HG02973 (cell line): ENCODE measurements at regions not wholly inside any gene's neighbourhood (a gene's known extent, or its start where the extent isn't known, plus 50 kb on each side); places are given as distances from the start of the nearest gene placed in this dataset.
"Not testable (repeated sequence)": the region's sequence is repeated elsewhere in the genome, so short reads cannot be mapped to it uniquely, and the experiment has no call there.

ENCODE experiments used
- ATAC-seq: cut with Tn5 transposase; IDR thresholded peaks from one replicate; pipeline ENCODE4 v1.9.1; 2021; ENCODE audit warnings: moderate library complexity; ENCODE audit not compliant: unreplicated experiment

- ATAC-seq, result no peak
Measured at GRCh38 chr13:87736849-87737385, 65.7 kb downstream of the SLITRK5 start.

- no peak for ATAC-seq
Measured at GRCh38 chr13:87754097-87754496, 82.9 kb downstream of the SLITRK5 start.

DNA sequence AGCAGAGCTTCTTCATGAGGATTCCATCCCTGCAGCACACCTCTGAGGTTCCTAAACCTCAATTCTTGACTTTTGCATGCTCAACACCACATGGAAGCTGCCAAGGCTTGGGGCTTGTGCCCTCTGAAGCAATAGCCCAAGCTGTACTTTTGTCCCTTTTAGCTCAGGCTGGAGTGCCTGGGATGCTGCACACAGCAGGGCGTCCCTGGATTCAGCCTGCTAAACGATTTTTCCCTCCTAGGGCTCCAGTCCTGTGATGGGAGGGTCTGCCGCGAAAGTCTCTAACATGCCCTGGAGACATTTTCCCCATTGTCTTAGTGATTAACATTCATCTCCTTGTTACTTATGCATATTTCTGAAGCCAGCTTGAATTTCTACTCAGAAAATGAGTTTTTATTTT lies 98.3 kb downstream of the SLITRK5 start:
- ATAC-seq, result no peak

DNA sequence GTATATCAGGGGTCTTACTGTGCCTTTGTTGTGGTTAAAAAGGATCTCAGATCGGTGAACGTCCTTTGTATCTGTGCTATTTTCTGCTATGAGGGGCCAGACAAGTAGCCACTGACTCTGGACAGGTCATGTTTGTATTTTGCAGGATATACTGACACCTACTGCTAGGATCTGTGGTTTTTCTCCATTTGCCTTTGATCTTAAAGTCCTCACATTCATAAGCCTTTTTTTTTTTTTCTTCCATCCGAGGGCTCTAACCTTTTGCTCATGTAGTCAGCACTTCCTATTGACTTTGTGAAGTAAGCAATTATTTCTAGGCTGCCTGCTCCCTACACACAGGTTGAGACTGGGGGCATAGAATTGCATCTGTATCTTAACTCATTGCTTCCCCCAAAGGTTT lies 106.2 kb downstream of the SLITRK5 start:
- ATAC-seq, result no peak

- ATAC-seq, result no peak
Measured at GRCh38 chr13:87778128-87778527, 107.0 kb downstream of the SLITRK5 start.

GRCh38 chr13:87779426-87779825 lies 108.3 kb downstream of the SLITRK5 start:
- no peak for ATAC-seq

DNA sequence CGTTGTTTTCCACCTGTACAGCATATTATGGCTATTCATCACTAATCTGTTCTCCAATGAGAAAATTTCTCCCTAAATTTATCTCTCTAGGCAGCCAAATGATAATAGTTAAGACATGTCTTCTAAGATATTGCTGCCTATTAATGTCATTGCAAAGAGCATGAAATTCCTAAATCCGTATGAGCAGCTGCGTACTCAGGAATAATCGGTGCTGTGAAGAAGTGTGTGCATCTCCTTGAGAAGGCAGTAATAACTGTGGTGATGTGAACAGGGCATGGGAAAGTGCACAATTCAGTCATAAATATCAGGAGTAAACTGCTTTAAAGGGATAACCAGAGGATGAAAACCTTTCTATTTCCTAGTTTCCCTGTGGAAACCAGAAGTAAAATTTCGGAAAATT lies 112.2 kb downstream of the SLITRK5 start:
- ATAC-seq, result no peak

DNA sequence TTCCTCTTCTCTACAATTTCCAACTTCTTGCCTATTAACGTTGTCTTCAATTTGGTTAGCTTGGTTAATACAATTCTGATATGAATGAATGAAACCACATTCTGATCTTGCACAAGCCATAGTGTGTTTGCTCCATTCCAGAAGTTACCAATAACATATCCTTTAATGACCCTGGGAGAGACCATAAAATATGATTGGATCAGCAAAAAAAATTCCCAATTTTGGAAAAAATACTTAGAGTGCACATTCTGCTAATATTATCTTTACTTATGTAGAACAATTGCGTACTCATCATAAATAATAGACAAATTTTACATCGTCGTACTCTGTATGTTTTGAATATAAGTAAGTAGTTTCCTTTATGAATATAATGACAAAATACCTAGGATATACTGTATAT lies 117.2 kb downstream of the SLITRK5 start:
- ATAC-seq, result no peak

DNA sequence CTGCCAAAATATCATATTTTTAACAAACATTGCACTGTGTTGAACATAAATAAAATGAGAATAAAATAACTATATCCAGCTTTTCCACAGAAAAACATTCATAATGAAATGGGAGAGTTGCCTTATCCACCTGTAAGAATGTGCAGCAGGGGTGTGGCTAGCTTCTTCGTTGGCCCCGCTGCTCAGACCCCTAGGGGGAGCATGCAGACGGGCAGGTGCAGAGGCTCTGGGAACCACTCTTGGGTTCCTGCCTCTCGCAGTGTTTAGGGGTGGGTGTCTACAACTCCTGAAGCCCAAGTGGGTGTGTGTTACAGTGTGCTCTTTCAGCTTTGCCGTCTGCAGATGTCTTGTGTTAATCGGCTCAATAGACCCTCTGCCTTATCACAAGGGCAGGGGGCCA lies 121.7 kb downstream of the SLITRK5 start:
- ATAC-seq, result no peak

DNA sequence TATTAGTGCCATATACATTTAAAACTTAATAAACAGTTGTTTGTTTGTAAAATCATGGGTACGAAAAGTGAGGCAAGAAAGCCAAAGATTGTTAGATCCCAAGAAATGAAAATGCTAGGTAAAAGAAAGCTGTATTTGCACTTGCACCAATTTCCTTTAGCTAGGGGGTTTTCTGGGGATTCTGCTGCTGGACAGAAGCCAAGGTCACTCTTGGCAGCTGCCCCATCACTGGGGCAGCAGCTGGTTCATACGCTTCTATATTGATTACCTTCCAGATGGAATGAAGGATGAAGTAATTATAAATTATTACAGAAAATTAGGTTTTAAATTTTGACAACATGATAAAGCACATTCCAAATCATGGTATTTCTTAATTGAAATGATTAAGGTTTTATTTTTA lies 127.4 kb downstream of the SLITRK5 start:
- ATAC-seq, result no peak

DNA sequence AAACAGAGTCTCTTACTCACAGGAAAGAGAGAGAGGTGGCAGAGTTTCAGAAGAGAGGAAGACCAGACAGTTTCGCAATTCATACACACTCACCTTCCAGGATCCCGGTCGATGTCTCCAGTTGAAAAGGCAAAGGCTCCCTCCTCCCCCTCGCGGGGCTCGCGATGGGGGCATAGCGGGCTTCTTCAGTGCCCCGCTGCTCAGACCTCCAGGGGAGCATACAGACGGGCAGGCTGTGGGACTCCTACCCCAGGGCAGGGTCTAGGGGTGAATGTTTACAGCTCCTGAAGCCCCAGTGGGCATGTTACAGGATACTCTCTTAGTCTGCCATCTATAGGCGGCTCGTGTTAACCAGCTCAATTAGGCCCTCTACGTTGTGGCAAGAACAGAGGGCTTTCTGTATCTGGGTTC lies 139.2 kb downstream of the SLITRK5 start:
- ATAC-seq, result no peak

DNA sequence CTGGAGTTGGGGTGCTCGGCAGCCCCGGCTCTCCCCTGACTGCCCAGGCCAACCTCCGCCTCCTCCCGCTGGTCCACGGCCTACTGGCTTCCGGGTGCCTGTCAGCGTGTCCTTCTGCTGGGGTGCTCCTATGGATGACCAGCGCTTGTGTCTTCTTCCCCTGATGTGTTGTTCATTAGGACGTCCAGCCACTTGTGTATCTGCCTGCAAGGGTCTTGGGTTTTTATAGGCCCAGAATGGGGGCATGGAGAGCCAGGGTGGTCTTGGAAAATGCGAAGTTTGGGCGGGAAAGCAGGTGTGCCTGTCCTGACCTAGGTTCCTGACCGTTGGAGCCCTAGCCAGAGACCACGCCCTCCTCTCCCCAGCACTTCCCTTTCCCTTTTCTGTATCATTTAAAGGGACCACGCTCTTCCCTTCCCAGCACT lies 139.8 kb downstream of the SLITRK5 start:
- no peak for ATAC-seq

DNA sequence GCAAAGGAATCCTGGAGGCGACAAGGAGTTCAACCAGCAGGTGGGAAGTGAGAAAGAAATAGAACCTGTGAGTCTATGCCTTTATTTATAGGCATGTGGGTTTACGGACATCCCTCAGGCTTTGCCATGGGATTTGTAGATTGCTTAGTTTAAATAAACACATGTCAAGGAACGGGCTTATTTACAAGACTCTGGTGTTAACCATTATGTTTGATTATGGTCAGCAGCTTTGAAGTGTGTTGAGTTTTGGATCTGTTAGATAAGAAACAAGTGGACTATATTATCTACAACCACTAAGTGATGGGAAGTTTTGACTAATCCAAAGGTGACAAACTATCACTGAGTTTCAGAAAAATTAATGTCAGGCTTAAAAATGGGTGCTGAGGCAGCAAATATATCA lies 143.2 kb downstream of the SLITRK5 start:
- no peak for ATAC-seq

GRCh38 chr13:87820241-87820640 lies 149.1 kb downstream of the SLITRK5 start:
- ATAC-seq, result no peak

DNA sequence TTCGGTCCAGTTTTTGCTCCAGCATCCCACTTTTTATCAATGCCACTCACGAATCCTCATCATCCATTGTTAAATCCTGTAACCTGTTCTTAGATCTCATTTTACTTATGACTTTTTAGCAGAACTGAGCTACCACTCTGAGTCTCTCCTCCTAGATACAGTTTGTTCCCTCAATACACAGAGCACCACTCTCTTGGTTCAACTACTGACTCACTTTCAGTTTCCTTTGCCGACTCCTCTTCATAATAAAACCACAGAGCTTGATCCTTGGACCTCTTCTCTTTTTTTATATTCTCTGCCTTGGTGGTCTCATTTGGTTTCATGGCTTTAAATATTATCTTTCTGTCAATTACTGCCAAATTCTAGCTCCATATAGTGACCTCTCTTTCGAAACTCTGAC lies 150.3 kb downstream of the SLITRK5 start:
- no peak for ATAC-seq

DNA sequence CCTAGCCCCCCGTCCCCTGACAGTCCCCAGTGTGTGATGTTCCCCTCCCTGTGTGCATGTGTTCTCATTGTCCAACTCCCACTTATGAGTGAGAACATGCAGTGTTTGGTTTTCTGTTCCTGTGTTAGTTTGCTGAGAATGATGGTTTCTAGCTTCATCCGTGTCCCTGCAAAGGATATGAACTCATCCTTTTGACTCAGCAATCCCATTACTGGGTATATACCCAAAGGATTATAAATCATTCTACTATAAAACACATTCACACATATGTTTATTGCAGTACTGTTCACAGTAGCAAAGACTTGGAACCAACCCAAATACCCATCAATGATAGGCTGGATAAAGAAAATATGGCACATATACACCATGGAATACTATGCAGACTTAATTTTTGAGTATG lies 155.1 kb downstream of the SLITRK5 start:
- not testable (repeated sequence) for ATAC-seq

DNA sequence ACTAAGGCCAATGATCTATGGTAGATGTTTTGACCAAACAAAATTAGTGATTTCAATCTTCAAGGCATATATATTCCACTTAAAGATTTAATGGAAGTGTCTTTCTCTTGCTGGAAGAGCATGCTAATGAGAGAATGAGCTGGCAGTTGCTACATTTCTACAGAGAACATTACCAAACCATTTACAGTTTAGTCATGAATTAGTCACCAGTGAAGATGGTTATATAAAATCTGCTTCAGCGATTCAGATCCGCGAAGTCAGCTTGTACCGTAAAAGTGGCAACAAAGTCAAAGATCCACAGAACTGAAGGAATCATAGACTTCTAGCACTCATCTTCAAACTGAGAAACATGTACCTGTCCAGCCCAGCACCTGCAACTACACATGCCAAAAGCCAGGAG lies 156.3 kb downstream of the SLITRK5 start:
- no peak for ATAC-seq

DNA sequence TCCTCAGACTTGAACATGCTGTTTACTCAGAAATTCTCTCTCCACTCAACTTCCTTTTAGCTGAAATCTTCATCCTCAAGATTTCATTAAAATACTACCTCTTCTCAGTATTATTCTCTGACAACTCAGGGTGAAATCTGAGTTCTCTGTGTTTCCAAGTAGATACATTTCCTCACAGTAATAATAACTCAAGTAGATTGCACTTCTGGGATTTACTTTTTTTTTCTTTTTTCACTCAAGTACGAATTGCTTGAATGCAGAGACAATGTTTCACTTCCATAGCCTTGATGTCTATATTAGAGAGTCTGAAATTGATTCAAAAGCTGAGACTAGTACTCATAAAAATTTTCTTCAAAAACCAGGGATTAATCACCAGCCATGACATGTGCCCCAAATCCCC lies 166.4 kb downstream of the SLITRK5 start:
- no peak for ATAC-seq

DNA sequence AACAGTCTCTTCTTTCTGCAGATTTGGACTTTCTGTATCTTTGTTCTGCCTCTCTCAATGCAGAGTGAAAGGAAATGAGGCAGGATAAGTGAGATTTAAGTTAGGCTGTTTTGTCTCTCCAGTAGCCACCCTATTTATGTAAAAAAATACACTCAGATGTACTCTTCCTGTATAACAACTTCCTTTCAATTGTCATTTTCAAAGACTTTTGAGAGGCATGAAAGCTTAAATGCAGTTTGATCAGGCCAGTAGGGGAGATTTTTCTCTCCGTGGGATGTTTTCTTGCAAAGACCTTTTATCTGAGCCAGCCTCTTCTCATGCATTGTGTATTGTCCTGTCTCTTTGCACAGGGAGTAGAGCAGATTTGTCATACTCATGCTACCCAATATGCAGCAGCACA lies 166.8 kb downstream of the SLITRK5 start:
- ATAC-seq, result no peak

DNA sequence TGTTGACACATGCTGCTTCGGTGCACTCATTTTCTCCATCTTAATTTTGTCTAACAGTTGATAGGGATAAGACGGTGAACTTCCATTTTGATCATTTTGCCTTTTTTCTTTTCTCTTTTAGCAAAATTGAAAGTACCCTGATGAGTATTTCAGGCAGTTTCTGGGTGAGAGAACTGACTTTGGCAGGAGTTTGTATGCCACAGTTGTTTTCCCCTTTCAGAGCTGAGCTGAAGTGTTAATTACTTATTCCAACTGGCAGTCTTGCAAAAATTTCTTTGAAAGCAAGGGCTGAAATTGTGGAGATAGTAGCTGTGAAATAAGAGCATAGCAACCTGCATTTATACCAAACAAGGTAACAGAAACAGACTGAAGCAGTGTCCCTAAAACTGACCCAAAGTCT lies 180.2 kb downstream of the SLITRK5 start:
- ATAC-seq, result no peak

GRCh38 chr13:87855553-87855952 lies 184.4 kb downstream of the SLITRK5 start:
- no peak for ATAC-seq

DNA sequence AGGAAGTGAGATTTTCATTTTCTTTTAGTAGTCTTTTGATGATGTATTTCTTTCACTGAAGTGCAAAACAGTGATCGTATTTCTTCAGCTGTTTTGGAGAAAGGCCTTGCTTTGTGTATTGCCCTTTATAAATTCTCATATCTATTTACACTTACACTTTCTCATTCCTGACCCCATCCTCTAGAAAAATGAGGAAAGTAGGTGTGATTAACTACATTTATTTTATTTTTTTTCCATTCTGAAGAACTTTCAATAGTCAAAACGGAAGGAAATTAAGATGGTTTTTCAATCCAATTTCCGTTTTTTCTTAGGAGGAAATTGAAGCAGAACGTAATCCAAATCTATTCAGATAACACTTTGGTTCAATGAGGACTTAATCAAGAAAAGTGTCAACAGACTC lies 188.1 kb downstream of the SLITRK5 start:
- ATAC-seq, result no peak

GRCh38 chr13:87867426-87867825 lies 196.3 kb downstream of the SLITRK5 start:
- no peak for ATAC-seq

DNA sequence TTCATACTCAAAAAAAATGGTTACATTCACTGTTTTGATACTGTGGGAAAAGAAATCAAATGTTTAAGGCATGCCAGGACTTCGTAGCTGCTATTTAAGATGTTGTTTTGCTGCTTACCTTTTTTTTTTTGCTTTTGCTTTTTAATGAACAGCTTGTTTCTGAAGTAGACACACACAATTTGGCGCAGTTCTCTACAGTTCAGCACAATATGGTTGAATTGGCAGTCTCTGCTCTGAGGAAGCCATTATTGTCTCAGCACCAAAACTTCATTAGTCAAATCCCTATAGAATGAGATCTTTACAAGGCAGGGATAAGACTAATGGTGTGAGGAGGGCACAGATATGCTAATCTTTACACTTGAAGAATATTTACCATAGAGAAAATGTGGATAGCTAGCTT lies 197.6 kb downstream of the SLITRK5 start:
- no peak for ATAC-seq
